Keratinocyte (primary cell): ENCODE measurements at regions not wholly inside any gene's neighbourhood (a gene's known extent, or its start where the extent isn't known, plus 50 kb on each side); places are given as distances from the start of the nearest gene placed in this dataset.
A peak's percentile ranks its signal among the peaks of the same experiment; 100 is the strongest.

ENCODE experiments used
- DNase-seq: peaks from one replicate; pipeline ENCODE4 v3.0.0-alpha.2; 2011; ENCODE audit warnings: low read depth, missing footprints, low spot score
- FAIRE-seq: peaks from 2 replicates; lab custom pipeline; 2011; peaks lifted over from hg19 to GRCh38; lab: Jason Lieb, UNC
- H2AFZ ChIP-seq: 2 replicates; pipeline ENCODE4 v1.6.0; 2012; ENCODE audit warnings: low read length, control low read depth, inconsistent platforms; ENCODE audit not compliant: control insufficient read depth
- H3K27ac ChIP-seq: 2 replicates; pipeline ENCODE4 v1.5.1; 2011; ENCODE audit warnings: low read length; ENCODE audit not compliant: control insufficient read depth, insufficient read depth
- H3K27me3 ChIP-seq: 3 replicates; pipeline ENCODE4 v1.6.0; 2011; ENCODE audit warnings: low read length; ENCODE audit not compliant: control insufficient read depth, insufficient read depth; ENCODE audit errors: extremely low read depth
- H3K36me3 ChIP-seq, 2 experiments: 2 replicates in 1 of 2; 3 replicates in 1 of 2; pipeline ENCODE4 v1.5.1; 2011; ENCODE audit warnings: low read length in 2 of 2, mild to moderate bottlenecking in 1 of 2; ENCODE audit not compliant: control insufficient read depth in 2 of 2, insufficient read depth in 2 of 2; ENCODE audit errors: extremely low read depth in 1 of 2
- H3K4me1 ChIP-seq: 3 replicates; pipeline ENCODE4 v1.5.1; 2011; ENCODE audit warnings: low read length; ENCODE audit not compliant: control insufficient read depth, insufficient read depth; ENCODE audit errors: extremely low read depth
- H3K4me2 ChIP-seq: 3 replicates; pipeline ENCODE4 v1.6.0; 2011; ENCODE audit warnings: low read depth, low read length; ENCODE audit not compliant: control insufficient read depth, insufficient read depth; ENCODE audit errors: extremely low read depth
- H3K4me3 ChIP-seq, 3 experiments: fragments of 200-600 bp in 1 of 3; sonication (generic) in 1 of 3; 2 replicates in 2 of 3; 3 replicates in 1 of 3; pipeline ENCODE4 v1.5.1; 2011 to 2016; ENCODE audit warnings: low read length in 3 of 3, mild to moderate bottlenecking in 3 of 3, control low read depth in 2 of 3, inconsistent platforms in 1 of 3, low read depth in 1 of 3, mixed read lengths in 1 of 3, mixed run types in 1 of 3, moderate library complexity in 1 of 3; ENCODE audit not compliant: control insufficient read depth in 2 of 3, insufficient read depth in 2 of 3; ENCODE audit errors: extremely low read depth in 1 of 3
- H3K79me2 ChIP-seq: 2 replicates; pipeline ENCODE4 v1.6.0; 2012; ENCODE audit warnings: low read length; ENCODE audit not compliant: control insufficient read depth, insufficient read depth
- H3K9ac ChIP-seq: 3 replicates; pipeline ENCODE4 v1.6.0; 2011; ENCODE audit warnings: low read length; ENCODE audit not compliant: control insufficient read depth, insufficient read depth; ENCODE audit errors: extremely low read depth
- H3K9me1 ChIP-seq: 3 replicates; pipeline ENCODE4 v1.6.0; 2011; ENCODE audit warnings: low read length; ENCODE audit not compliant: control insufficient read depth, insufficient read depth; ENCODE audit errors: extremely low read depth
- H3K9me3 ChIP-seq: 2 replicates; pipeline ENCODE4 v1.5.1; 2012; ENCODE audit warnings: low read depth, low read length; ENCODE audit not compliant: control insufficient read depth
- H4K20me1 ChIP-seq: 3 replicates; pipeline ENCODE4 v1.6.0; 2011; ENCODE audit warnings: low read length; ENCODE audit not compliant: control insufficient read depth, insufficient read depth; ENCODE audit errors: extremely low read depth
- EZH2 ChIP-seq: IDR thresholded peaks from one replicate; pipeline ENCODE4 v1.6.1; 2012; ENCODE audit warnings: inconsistent platforms, mild to moderate bottlenecking, low read length, moderate library complexity
- dilution Hi-C: fragments of 300-500 bp; cut with MboI; formaldehyde crosslinking; loops from one replicate; pipeline ENCODE4 v1.7.0; 2020; ENCODE audit warnings: low sequenced_read_pairs; ENCODE audit not compliant: extremely low pct_ligation_motif_present
- TF ChIP-seq, protein P1 (sequence below), 3 experiments: IDR thresholded peaks in 1 of 3; conservative IDR thresholded peaks in 1 of 3; optimal IDR thresholded peaks in 1 of 3; 2 replicates in 2 of 3; 3 replicates in 1 of 3; pipeline versions ENCODE3 to v1.5.1; 2011; ENCODE audit warnings: low read length in 3 of 3, mild to moderate bottlenecking in 3 of 3, moderate library complexity in 2 of 3, control low read depth in 1 of 3, inconsistent platforms in 1 of 3; ENCODE audit not compliant: insufficient read depth in 2 of 3; ENCODE audit errors: extremely low read depth in 1 of 3

- no peaks in the 10 kb centered on the region for H3K9me1 ChIP-seq
- H4K20me1 ChIP-seq, result no peaks in the 10 kb centered on the region
- peak; percentile 88 for FAIRE-seq
- peak overlapping the region; percentile 29 for H3K4me2 ChIP-seq
- no peaks in the 10 kb centered on the region for H3K27me3 ChIP-seq
- H2AFZ ChIP-seq, result peak overlapping the region; percentile 62
- no peak for DNase-seq
- H3K9me3 ChIP-seq, result no peaks in the 10 kb centered on the region
- H3K79me2 ChIP-seq, result no peaks in the 10 kb centered on the region
- no peaks in the 10 kb centered on the region for H3K36me3 ChIP-seq
- dilution Hi-C loops, result no loop called here
- H3K9ac ChIP-seq, result no peak overlapping the region
- peaks cover 8% of the 10 kb centered on the region for H3K4me1 ChIP-seq
- no peak overlapping the region for H3K4me3 ChIP-seq
- peak overlapping the region; percentile 33 for H3K27ac ChIP-seq
- TF ChIP-seq, protein P1, sequence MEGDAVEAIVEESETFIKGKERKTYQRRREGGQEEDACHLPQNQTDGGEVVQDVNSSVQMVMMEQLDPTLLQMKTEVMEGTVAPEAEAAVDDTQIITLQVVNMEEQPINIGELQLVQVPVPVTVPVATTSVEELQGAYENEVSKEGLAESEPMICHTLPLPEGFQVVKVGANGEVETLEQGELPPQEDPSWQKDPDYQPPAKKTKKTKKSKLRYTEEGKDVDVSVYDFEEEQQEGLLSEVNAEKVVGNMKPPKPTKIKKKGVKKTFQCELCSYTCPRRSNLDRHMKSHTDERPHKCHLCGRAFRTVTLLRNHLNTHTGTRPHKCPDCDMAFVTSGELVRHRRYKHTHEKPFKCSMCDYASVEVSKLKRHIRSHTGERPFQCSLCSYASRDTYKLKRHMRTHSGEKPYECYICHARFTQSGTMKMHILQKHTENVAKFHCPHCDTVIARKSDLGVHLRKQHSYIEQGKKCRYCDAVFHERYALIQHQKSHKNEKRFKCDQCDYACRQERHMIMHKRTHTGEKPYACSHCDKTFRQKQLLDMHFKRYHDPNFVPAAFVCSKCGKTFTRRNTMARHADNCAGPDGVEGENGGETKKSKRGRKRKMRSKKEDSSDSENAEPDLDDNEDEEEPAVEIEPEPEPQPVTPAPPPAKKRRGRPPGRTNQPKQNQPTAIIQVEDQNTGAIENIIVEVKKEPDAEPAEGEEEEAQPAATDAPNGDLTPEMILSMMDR (optimal IDR thresholded peaks at IDR 0.05 in 1 of 3, IDR thresholded peaks at IDR 0.05 in 1 of 3, conservative IDR thresholded peaks at IDR 0.05 in 1 of 3; ENCODE audit: extremely low read depth in 1 of 3, insufficient read depth in 2 of 3, low read length in 3 of 3), result no peak
Measured at GRCh38 chr4:126784966-126785580, 847.7 kb upstream of the INTU start.

DNA sequence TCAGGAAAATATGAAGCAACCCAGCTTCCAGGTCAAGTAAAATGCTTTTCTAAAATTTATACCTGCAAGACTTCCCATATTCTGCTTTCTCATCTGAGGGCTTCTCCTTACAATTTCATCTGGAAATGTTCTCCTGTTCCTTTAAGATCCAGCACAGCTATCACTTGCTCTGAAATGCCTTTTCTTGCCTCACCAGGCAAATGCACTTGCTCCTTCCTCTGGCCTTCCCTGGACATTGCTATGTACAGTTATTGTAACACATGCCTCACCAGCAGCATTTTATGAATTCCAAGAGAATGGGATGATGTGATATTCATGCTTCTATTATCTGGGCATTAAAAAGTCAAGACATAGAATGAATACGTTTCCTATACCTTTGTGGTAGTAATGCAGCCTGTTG is 842.1 kb upstream of the INTU start:
- H3K4me2 ChIP-seq, result no peak overlapping the region
- no peaks in the 10 kb centered on the region for H3K27me3 ChIP-seq
- no peaks in the 10 kb centered on the region for H3K9me3 ChIP-seq
- no peak overlapping the region for H3K9ac ChIP-seq
- peaks cover 12% of the 10 kb centered on the region for H3K4me1 ChIP-seq
- no peaks in the 10 kb centered on the region for H3K36me3 ChIP-seq
- TF ChIP-seq, protein P1 (optimal IDR thresholded peaks at IDR 0.05 in 1 of 3, IDR thresholded peaks at IDR 0.05 in 1 of 3, conservative IDR thresholded peaks at IDR 0.05 in 1 of 3; ENCODE audit: extremely low read depth in 1 of 3, insufficient read depth in 2 of 3, low read length in 3 of 3), result peak in 1 of 3 experiments; percentile 9
- TF ChIP-seq EZH2, result no peak
- no peak overlapping the region for H2AFZ ChIP-seq
- DNase-seq, result no peak
- H3K9me1 ChIP-seq, result no peaks in the 10 kb centered on the region
- FAIRE-seq, result no peak
- no peak overlapping the region for H3K27ac ChIP-seq
- dilution Hi-C loops, result no loop called here
- H4K20me1 ChIP-seq, result no peaks in the 10 kb centered on the region
- no peak overlapping the region for H3K4me3 ChIP-seq
- H3K79me2 ChIP-seq, result no peaks in the 10 kb centered on the region
